ENCODE measurements at regions not wholly inside any gene's neighbourhood (a gene's known extent, or its start where the extent isn't known, plus 50 kb on each side); places are given as distances from the start of the nearest gene placed in this dataset.

GRCh38 chr2:103667335-103667884, 905.6 kb downstream of the TMEM182 start:
- no peak overlapping the region for H2AFZ ChIP-seq (ENCODE audit: low read length)
- H3K56ac ChIP-seq (replicated peaks; ENCODE audit: insufficient read length, low read depth, low read length) = no peak overlapping the region
- no peak overlapping the region for H2BK15ac ChIP-seq (ENCODE audit: low read length)
- H3K36me3 ChIP-seq (ENCODE audit: control insufficient read depth in 2 of 4, insufficient read depth in 4 of 4, low read length in 3 of 4) = no peaks in the 10 kb centered on the region
- no peaks in the 10 kb centered on the region for H3K23me2 ChIP-seq (ENCODE audit: low read depth, low read length)
- H2BK20ac ChIP-seq (ENCODE audit: low read length) = no peak overlapping the region
- H4K20me1 ChIP-seq (replicated peaks in 1 of 2; ENCODE audit: control insufficient read depth in 1 of 2, insufficient read depth in 2 of 2, low read length in 2 of 2) = no peaks in the 10 kb centered on the region
- H3K27me3 ChIP-seq (replicated peaks in 1 of 4; ENCODE audit: control insufficient read depth in 3 of 4, extremely low read depth in 1 of 4, insufficient read depth in 3 of 4, low read length in 3 of 4) = no peaks in the 10 kb centered on the region
- H3K4me1 ChIP-seq (replicated peaks in 1 of 4; ENCODE audit: control insufficient read depth in 3 of 4, insufficient read depth in 4 of 4, low read length in 3 of 4) = no peaks in the 10 kb centered on the region
- FAIRE-seq = no peak
- H3K4me2 ChIP-seq (ENCODE audit: insufficient read depth in 1 of 2, low read depth in 2 of 2, low read length in 2 of 2) = no peak overlapping the region
- H4K5ac ChIP-seq (ENCODE audit: insufficient read length, low read depth, low read length) = no peak overlapping the region
- no peak overlapping the region for H2BK120ac ChIP-seq (replicated peaks; ENCODE audit: low read depth, low read length)
- H2AK5ac ChIP-seq (ENCODE audit: low read depth, low read length) = no peak overlapping the region
- H3K79me1 ChIP-seq (ENCODE audit: low read depth, low read length) = no peaks in the 10 kb centered on the region
- POLR2A ChIA-PET (ENCODE audit: partially characterized antibody) = no interaction called here
- no peak overlapping the region for H3K4ac ChIP-seq (replicated peaks; ENCODE audit: insufficient read length, low read depth, low read length)
- no peak overlapping the region for H3K14ac ChIP-seq (ENCODE audit: insufficient read length)
- H3K18ac ChIP-seq (ENCODE audit: extremely low read depth, low read length) = no peak overlapping the region
- 89% methylated on average over 3 of the region's 3 CpGs; no CpG with 5 or more reads in 1 of the 2 experiments for WGBS, 2 experiments (ENCODE audit: extremely low coverage in 1 of 2, insufficient coverage in 1 of 2, insufficient read length in 1 of 2, insufficient replicate concordance in 2 of 2, low coverage in 1 of 2, low lambda C conversion rate in 2 of 2, missing lambda C conversion rate in 1 of 2)
- no peak for DNase-seq (ENCODE audit: low read depth in 1 of 2, low spot score in 2 of 2)
- H4K8ac ChIP-seq (ENCODE audit: extremely low read depth, insufficient read depth, low read length) = no peak overlapping the region
- no peak overlapping the region for H2BK5ac ChIP-seq (ENCODE audit: low read depth, low read length)
- no peak overlapping the region for H3K4me3 ChIP-seq (ENCODE audit: extremely low read depth in 1 of 4, insufficient read depth in 2 of 4, low read depth in 3 of 4, low read length in 4 of 4)
- no peaks in the 10 kb centered on the region for H3K9me3 ChIP-seq (ENCODE audit: insufficient read depth in 2 of 2, low read depth in 1 of 2, low read length in 1 of 2)
- no peak overlapping the region for H2BK12ac ChIP-seq (ENCODE audit: low read depth, low read length)
- CTCF ChIA-PET (ENCODE audit: partially characterized antibody) = no interaction called here
- no peak overlapping the region for H3K23ac ChIP-seq (ENCODE audit: insufficient read length)
- H3K9ac ChIP-seq (replicated peaks in 1 of 4; ENCODE audit: extremely low read depth in 1 of 4, low read depth in 3 of 4, low read length in 3 of 4) = no peak overlapping the region
- no peak overlapping the region for H3K27ac ChIP-seq (ENCODE audit: low read depth, low read length)
- TF ChIP-seq SUZ12 (IDR thresholded peaks at IDR 0.05; ENCODE audit: low read length) = no peak
- no peak for TF ChIP-seq SP2 (IDR thresholded peaks at IDR 0.05; ENCODE audit: low read length)
- no peak for TF ChIP-seq YY1 (IDR thresholded peaks at IDR 0.05; ENCODE audit: low read depth, low read length)
- TF ChIP-seq KDM4A (IDR thresholded peaks at IDR 0.05; ENCODE audit: low read depth, low read length, severe bottlenecking) = no peak
- no peak for TF ChIP-seq SRF (IDR thresholded peaks at IDR 0.05; ENCODE audit: low read depth, low read length)
- no peak for TF ChIP-seq SIRT6 (IDR thresholded peaks at IDR 0.05; ENCODE audit: low read length)
- no peak for TF ChIP-seq RXRA (IDR thresholded peaks at IDR 0.05; ENCODE audit: insufficient read depth, low read depth, low read length)
- no peak for TF ChIP-seq KDM5A (IDR thresholded peaks at IDR 0.05; ENCODE audit: low read length)
- H4K91ac ChIP-seq (replicated peaks; ENCODE audit: insufficient read length, low read length) = no peak overlapping the region
- no peaks in the 10 kb centered on the region for H3K79me2 ChIP-seq (ENCODE audit: control insufficient read depth in 1 of 2, insufficient read depth in 2 of 2, low read length in 2 of 2)
